TTC549 (cell line): ENCODE measurements at regions not wholly inside any gene's neighbourhood (a gene's known extent, or its start where the extent isn't known, plus 50 kb on each side); places are given as distances from the start of the nearest gene placed in this dataset.
"Not testable (repeated sequence)": the region's sequence is repeated elsewhere in the genome, so short reads cannot be mapped to it uniquely, and the experiment has no call there.

Experiments used
- FAIRE-seq: peaks from 2 replicates; lab custom pipeline; 2012; peaks lifted over from hg19 to GRCh38; lab: Jason Lieb, UNC

DNA sequence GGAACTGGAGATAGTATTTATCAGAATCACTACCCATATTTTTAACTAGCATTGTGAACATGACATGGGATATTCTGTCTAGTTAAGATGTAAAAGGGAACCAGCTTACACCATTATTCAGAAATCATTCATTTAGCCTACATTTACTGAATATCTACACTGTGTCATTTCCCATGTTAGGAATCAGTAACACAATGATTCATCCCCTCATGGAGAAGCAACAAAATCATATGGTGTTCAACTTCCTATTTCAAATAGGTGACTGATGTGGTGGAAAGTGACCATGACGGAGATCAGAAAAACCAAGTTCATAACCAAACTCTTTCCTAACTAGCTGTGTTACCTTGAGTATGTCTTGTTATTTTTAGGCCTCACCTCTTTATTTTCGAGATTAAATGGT is 550.0 kb upstream of the TUSC1 start:
- no peak for FAIRE-seq

DNA sequence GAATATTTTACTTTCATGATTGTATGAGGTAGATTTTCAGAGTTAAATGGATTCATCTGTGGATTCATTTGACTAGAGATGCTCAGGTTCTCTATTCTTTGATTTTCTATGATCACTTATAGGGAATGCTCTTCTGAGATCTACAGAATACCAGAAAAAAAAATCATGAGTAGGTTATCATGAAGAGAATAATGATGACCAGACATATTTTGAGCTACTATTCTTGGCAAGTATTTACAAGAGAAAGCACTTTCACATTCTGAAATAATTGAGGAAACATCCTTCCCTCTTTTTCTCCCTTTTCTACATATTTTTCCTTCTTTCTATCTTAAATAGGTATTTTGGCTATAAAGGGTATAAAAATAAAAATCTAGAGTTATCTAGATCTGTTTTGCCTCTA is 543.0 kb upstream of the TUSC1 start:
- no peak for FAIRE-seq

DNA sequence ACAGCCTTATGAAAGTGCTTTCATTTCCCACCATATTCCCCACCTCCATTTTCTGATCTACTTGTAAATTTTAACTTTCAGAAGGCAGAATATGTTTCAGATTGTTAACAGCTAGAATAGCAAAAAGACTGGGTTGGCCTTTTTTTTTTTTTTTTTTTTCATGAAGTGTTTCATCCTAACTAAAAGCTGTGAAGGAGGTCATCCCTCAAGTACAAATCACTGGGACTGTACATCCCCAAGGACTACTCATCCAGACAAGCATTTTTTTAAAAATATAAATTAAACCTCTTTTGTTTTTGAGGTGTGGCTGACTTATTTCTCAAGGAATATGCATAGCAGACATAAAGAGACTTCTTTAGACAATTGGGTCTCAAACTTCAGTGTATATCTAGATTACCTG is 542.1 kb upstream of the TUSC1 start:
- FAIRE-seq = no peak

DNA sequence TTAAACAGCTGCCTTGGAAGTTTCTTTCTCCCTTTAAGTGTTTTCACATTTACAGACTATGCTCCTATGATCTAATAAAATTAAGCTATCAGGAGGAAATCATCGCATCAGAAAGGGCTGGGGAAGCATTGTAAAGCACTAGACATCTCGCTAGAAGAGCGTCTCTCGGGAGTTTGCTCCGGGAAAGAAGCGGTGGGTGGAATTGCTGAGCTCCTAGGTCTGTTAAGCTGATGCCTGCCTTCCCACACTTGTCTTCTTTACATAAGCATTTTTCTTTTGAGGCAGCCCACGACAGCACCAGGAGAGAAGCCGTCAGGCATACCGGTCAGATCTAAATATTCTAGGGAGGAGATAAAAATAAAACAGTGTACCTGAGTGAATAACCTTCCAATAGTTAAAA is 541.7 kb upstream of the TUSC1 start:
- FAIRE-seq = no peak

DNA sequence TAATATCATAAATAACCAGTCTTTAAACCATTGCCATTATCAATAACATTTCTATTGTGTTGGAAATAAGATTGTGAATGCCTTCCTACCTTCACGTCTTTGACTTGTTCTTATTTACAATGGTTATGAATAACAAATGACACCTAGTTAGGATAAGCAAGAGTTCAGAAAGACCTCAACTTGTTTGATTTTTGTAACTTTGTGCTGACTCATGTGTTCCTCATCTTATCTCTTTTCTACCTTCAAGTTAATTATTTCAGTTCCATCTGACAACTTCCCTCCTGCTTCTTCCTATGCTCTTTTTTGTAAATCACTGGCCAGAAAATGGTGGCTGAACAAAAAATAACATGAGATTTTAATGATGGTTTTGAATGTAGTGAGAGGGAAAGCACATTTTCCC is 538.5 kb upstream of the TUSC1 start:
- no peak for FAIRE-seq

DNA sequence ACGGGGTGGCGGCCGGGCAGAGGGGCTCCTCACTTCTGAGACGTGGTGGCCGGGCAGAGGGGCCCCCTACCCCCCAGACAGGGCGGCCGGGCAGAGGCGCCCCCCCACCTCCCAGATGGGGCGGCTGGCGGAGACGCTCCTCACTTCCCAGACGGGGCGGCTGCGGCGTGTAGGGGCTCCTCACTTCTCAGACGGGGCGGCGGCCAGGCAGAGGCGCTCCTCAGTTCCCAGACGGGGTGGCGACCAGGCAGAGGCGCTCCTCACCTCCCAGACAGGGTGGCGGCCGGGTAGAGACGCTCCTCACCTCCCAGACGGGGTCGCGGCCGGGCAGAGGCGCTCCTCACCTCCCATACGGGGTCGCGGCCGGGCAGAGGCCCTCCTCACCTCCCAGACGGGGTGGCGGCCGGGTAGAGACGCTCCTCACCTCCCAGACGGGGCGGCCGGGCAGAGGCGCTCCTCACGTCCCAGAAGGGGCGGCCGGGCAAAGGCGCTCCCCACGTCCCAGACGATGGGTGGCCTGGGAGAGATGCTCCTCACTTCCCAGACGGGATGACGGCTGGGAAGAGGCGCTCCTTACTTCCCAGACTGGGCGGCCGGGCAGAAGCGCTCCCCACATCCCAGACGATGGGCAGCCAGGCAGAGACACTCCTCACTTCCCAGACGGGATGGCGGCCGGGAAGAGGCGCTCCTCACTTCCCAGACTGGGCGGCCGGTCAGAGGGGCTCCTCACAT is 536.6 kb upstream of the TUSC1 start:
- FAIRE-seq = not testable (repeated sequence)

DNA sequence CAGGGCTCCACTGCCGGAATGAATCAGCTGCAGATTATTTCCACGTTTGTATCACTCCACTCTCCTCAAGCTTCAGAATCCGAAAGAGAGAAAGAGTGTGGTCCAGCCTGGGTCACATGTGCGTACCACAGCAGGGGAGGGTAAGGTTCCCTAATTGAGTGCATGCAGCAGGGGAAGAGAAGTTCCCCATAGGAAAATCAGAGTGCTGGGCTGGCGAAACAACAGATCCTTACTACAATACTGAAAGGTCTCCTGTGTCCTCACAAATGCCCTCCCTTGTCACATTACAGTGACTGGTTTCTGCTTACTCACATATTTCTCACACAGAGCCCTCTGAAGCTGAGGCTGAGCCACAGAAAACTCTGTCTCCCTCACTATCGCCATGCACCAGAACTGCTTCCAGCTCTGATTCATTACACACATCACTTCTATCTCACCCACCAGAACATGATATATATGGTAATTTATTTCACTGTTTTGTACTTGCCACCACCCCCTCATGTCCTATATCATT is 532.2 kb upstream of the TUSC1 start:
- no peak for FAIRE-seq

DNA sequence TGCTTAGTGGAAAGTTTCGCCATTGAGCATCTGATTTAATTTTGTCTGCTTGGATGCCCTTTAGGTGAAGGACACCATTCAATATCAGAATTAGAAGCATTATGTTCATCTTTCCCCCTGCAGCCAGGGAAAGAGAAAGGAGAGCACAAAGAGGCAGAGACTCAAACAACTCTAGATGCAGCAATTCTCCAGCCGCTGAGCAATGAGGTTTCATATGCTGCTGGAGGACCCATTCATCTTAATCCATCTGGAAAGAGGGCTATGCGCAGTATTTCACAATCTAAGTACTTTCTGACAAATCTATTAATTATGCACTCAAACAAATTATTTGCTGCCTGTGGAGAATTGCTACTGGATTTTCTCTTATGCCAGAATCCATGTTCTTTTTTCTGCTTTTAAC is 527.0 kb upstream of the TUSC1 start:
- FAIRE-seq = no peak

DNA sequence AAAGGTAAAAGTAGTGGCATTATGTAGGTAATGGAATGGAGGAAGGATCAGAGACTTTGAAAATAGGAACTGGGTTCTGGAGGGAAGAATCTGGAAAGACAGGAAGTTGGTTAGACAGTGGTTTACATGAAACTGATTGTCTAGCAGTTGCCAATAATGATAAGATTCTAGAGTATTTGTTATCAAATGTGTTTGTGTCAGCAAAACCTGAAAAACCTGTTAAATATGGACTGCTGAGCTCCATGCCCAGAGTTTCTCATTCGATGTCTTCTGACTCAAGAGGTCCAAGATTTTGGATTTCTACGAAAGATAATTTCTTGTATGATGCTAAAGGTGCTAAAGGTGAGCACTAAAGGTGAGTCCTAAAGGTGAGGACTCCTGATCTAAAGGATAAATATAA is 515.0 kb upstream of the TUSC1 start:
- FAIRE-seq = no peak

DNA sequence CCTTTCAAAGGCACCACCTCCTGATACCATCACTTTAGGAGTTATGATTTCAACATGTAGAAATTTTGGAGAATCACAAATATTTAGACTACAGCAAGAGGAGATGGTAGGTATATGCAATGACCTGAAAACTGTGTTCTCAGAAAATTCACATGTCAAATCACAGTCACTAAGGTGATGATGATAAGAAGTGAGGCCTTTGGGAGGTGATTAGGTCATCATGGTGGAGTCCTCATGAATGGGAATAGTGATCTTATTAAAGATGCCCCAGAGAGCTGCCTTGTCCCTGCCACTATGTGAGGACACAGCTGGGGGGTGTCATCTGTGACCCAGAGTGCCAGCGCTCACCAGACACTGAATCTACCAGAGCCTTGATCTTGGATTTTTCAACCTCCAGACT is 513.5 kb upstream of the TUSC1 start:
- FAIRE-seq = no peak

DNA sequence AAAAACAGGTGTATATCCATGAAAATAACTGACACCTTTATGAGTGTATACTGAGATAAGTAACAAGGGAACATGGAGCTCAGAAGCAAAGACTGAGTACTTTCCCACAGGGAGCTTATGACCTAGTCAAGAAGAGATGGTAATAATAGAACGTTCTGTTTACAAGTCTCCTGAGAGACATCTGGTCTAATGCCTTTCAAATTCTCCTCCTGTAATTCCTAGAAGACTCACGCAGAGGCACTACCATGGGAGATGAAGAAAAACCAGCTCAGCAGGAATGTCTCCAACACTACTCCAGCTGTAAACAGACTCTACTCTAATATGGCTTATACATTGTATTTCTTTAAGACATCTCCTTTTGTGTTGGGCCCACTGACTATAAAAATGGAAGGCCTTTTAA is 503.6 kb upstream of the TUSC1 start:
- no peak for FAIRE-seq

DNA sequence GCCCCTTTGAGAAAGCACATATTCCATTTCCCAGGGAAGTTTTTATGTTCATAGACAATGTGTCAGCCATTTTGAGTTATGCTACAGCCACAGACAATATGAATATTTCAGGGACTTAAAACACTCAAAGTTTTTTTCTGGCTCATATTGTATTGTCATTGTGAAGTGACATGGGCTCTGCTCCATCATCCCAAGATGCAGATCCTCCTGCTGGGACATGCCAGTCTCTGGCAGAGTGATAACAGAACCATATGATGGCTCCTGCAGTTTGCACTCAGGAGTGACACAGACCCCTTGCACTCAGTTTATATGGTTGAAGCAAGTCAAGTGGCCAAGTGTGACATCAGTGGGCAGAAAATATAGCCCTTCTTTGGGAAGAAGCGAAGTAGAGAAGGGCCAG is 498.4 kb upstream of the TUSC1 start:
- no peak for FAIRE-seq

DNA sequence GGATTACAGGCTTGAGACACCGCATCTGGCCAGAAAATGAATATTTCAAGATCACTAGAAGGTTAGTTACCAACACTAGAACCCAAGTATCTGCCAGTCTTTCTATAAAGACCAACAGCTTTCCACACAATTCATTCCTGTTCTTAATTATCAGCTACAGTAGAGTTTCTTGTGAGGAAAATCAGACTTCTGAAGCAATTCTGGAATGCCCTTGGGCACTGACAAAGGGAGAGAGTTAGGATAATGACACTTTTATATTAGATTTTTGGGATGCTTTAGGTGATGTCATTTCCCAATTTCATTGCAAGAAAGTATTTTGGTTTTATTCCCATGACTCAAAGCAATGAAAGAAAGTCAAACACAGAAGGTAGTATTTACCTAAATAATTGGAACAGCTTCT is 497.0 kb upstream of the TUSC1 start:
- FAIRE-seq = no peak

DNA sequence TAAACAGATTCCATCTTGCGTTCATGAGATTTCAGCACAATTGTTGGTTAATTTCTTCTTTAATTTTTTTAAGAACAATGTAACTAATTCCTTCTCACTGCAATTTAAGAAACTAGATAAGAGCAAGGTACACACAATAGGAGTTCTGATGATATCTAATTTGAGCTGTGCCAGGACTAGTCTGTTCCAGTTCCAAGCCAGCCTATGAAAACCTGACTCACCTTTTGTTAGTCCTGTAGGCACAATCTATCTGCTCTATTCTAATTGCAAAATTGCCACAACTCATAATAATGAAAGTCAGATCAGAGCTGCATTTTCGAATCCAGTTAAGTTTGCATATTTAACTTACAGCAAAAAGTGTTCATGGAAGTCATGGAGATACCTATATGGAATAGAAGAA is 494.1 kb upstream of the TUSC1 start:
- FAIRE-seq = no peak

DNA sequence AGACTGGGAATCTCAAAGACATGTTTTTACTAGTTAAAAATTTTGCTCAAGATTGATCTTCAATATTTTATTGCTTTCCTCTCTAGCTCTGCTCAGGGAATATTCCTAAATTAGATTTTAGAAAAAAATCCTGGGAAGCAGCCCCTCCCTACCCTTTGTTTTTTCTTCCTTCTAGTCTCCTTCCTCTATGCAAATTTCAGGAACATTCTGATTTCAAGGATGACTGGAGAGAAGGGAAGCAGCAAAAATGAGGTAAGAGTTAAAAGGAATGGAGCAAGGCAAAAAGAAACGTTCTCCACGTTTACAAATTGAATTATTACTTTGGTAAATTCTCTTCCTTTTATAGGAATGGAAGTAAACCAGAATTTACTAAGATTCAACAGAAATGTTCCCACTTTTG is 493.4 kb upstream of the TUSC1 start:
- no peak for FAIRE-seq

DNA sequence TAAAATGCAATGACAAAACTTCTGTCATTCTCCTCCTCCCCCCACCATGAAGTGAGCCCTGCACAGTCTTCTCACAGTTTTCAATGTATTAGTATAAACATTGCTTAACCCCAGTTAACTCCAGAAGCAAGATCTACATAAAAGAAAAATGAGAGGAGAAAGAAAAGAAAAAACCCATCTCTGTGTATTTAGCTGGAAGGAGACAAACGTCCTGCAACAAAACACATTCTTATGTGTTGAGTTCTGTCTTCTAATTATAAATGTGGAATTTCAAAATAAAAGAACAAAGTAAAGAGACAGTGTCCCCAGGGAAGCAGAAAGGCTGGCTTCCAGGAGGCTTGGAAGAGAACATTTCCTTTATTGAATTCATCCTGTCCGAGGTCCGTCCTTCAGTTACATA is 491.9 kb upstream of the TUSC1 start:
- no peak for FAIRE-seq

DNA sequence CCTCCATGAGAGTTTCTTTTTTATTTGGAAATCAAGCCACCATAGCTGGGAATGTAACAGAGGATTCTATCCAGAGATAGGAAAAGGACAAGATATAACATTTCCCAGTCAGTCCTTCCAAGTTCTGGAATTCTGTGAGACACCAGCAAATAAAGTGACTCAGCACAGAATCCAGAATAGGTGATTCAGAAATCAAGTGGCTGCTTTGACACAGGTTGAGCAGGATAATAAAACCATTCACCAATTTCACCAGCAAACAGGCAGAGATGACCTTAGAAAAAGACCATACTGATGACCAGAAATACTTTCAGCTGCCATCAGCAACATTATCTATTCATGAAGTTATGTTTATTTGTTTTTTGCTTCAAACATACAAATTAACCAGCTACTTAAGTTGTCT is 491.5 kb upstream of the TUSC1 start:
- FAIRE-seq = no peak

DNA sequence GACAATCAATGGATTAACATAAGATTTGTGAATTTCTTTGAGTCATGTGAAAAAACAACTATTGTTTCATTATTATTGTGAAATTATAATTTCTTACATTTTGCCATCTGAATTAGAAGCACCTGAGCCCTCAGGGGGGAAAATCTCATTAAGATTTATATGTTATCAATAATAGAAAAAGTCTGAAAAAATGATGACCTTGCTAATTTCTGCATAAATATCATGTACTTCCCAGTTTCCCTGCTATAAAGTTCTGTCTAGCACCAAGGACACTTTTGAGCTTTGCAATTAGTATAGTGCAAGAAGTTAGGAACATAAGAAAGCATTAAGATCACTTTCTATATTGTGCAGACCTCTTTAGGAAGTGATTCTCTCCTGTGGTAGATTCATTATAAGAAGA is 488.3 kb upstream of the TUSC1 start:
- FAIRE-seq = no peak

DNA sequence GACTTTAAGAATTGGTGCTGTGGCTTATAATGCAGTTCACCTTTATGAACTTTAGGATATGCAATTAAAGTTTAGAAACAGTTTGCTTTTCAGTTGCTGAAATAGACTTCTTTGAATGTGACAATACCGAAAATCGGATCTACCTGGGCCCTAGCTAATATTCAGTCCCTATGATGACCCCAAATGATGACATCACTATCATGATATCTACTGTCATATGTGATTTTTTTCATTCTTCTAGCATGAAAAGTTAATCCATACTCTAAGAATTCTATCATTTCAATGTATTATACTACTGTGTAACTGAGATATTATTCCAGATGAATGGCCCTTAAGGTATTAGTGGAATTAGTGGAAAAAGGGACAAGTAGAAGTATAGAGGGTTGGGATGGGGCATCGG is 487.2 kb upstream of the TUSC1 start:
- no peak for FAIRE-seq

DNA sequence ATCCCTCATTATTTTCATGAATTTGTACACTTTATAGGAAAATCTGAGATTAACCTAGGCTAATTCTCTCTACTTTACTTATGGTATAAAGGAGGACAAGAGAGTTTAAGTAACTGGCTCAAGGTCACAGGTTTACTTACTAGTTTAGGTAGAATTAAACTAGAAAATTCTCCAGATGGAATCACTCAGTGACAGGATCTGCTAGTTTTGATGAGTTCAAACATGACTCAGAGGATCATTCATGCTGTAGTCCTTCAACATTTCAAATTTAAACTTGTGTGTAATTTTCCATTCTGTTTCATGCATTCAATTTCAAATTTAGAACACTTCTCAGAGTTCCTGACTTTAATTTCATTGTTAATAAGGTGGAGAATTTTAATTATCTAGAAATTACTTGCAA is 485.7 kb upstream of the TUSC1 start:
- FAIRE-seq = no peak

DNA sequence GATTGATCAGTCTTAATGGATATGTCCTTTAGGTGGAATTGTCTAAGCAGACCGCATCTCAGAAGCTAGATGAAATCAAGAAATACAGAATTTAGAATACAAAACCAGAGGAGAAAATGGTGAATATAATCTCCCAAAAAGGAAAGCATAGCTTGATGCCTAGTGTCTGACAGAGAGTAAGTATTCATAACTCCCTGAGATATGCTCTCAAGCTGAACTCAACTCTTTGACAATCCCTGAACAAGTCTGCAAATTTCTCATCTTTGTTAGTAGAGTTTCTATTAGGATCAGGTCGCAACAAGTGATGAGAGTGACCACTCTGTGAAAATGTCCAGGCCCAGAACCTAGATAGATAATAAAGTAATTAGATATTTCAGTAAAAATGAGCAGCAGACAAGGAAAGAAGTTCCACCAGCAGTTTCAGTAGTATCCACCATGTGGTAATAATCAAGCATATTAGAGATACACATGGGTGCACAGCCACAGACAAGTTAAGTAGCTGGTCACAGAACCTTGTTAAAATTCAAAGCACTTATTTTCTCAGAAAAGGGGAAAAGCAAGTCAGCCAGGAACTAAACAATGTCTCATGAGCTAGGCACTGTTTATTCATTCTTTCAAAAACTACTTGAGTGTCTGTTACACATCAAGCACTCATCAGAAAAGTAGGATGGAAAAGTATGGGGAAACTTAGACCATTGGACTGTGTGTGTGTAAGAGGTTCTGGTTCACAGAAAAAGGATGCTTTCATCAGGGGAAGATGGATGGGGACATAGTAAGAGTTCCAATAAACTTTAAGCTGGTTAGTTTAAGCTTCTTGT is 481.5 kb upstream of the TUSC1 start:
- FAIRE-seq = no peak

DNA sequence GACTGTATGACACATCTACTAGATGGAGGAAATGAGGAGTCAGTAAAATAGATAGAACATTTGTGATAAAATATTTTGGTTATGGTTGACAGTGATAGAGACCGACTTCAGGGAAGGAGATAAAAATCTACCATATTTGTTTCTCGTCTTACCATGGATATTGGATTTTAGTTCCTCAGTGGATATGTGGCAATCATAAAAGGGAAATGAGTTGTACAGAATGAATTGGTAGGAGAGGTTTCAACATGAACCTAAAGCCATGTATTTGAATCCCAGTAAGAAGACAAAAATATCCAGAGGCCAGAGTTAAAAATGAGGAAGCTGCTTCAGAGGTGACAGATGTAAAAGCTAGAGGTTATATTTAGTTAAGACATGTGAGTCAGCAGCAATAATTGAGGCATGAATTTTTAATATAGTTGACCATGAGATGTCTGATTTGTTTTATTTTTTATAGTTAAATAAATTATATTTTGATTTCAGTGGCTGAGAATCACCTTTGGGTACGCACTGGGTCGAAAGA is 480.4 kb upstream of the TUSC1 start:
- FAIRE-seq = no peak

DNA sequence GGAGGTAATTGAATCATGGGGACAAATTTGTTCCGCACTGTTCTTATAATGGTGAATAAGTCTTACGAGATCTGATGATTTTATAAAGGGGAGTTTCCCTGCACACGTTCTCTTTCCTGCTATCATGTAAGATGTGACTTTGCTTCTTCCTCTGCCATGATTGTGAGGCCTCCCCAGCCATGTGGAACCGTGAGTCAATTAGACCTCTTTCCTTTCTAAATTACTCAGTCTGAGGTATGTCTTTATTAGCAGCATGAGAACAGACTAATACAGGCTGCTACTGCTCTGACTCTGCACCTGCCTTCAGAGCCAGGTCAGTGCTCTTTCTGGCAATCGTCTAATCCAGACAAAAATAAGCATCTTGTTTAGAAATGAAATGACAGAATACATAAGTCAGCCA is 479.2 kb upstream of the TUSC1 start:
- FAIRE-seq = no peak

DNA sequence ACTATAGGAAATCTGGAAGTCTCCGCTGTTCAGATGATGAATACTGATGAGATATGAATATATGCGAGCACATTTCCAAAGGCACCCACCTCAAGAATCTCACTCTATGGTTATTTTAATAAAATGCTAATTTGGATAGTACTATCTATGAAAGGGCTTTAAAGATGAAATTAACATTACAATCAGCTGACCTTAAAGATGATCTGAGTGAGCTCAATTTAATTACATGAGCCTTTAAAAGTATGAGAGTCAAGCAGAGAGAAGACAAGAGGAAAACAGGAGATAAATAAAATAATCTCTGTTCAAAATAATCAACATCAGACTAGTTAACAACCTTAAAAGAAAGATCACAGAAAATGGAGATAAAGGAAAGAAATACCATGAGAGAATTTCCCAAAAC is 474.1 kb upstream of the TUSC1 start:
- no peak for FAIRE-seq
